ENCODE measurements at regions not wholly inside any gene's neighbourhood (a gene's known extent, or its start where the extent isn't known, plus 50 kb on each side); places are given as distances from the start of the nearest gene placed in this dataset.

GRCh38 chr3:84110787-84111186, 848.0 kb upstream of the CADM2 start:
- Histone ChIP-seq H3K9me3 (no peaks in the 10 kb centered on the region), H3K27ac (no peak overlapping the region), H3K36me3 (no peaks in the 10 kb centered on the region), H3K4me1 (no peaks in the 10 kb centered on the region), H3K27me3 (no peaks in the 10 kb centered on the region), H3K4me3 (no peak overlapping the region)
- in situ Hi-C loops (cut with MboI; ENCODE audit: low sequenced_read_pairs in 4 of 4) (no loop called here), intact Hi-C loops (cut with DNase I; ENCODE audit: low total_unique reads) (no loop called here)
- no peak for DNase-seq
- no peak for TF ChIP-seq POLR2A (IDR thresholded peaks at IDR 0.05)
- TF ChIP-seq CTCF (IDR thresholded peaks at IDR 0.05 in 4 of 5, conservative IDR thresholded peaks at IDR 0.05 in 1 of 5): no peak
- no peak for ATAC-seq

- no peaks in the 10 kb centered on the region for H3K9me3 ChIP-seq
- no peaks in the 10 kb centered on the region for H3K4me1 ChIP-seq
- H3K27ac ChIP-seq: no peak overlapping the region
- intact Hi-C loops (cut with DNase I; ENCODE audit: low total_unique reads): no loop called here
- in situ Hi-C loops (cut with MboI; ENCODE audit: low sequenced_read_pairs in 4 of 4): no loop called here
- H3K27me3 ChIP-seq: no peaks in the 10 kb centered on the region
- no peak for ATAC-seq
- no peak for DNase-seq
- H3K4me3 ChIP-seq: no peak overlapping the region
- TF ChIP-seq POLR2A (IDR thresholded peaks at IDR 0.05) (no peak), CTCF (IDR thresholded peaks at IDR 0.05 in 4 of 5, conservative IDR thresholded peaks at IDR 0.05 in 1 of 5) (no peak)
- H3K36me3 ChIP-seq: no peaks in the 10 kb centered on the region
Measured at GRCh38 chr3:84125201-84125721, 833.5 kb upstream of the CADM2 start.

GRCh38 chr3:84125760-84126159, 833.0 kb upstream of the CADM2 start:
- H3K36me3 ChIP-seq: no peaks in the 10 kb centered on the region
- ATAC-seq (no peak), DNase-seq (no peak)
- no peak overlapping the region for H3K4me3 ChIP-seq
- no peaks in the 10 kb centered on the region for H3K27me3 ChIP-seq
- no peaks in the 10 kb centered on the region for H3K4me1 ChIP-seq
- intact Hi-C loops (cut with DNase I; ENCODE audit: low total_unique reads) (no loop called here), in situ Hi-C loops (cut with MboI; ENCODE audit: low sequenced_read_pairs in 4 of 4) (no loop called here)
- H3K9me3 ChIP-seq: no peaks in the 10 kb centered on the region
- no peak for TF ChIP-seq CTCF (IDR thresholded peaks at IDR 0.05 in 4 of 5, conservative IDR thresholded peaks at IDR 0.05 in 1 of 5)
- no peak for TF ChIP-seq POLR2A (IDR thresholded peaks at IDR 0.05)
- H3K27ac ChIP-seq: no peak overlapping the region

- Histone ChIP-seq H3K27me3 (no peaks in the 10 kb centered on the region), H3K36me3 (no peaks in the 10 kb centered on the region), H3K9me3 (no peaks in the 10 kb centered on the region), H3K27ac (no peak overlapping the region), H3K4me1 (no peaks in the 10 kb centered on the region), H3K4me3 (no peak overlapping the region)
- intact Hi-C loops (cut with DNase I; ENCODE audit: low total_unique reads): no loop called here
- TF ChIP-seq POLR2A (IDR thresholded peaks at IDR 0.05) (no peak), CTCF (IDR thresholded peaks at IDR 0.05 in 4 of 5, conservative IDR thresholded peaks at IDR 0.05 in 1 of 5) (no peak)
- ATAC-seq: no peak
- no peak for DNase-seq
- in situ Hi-C loops (cut with MboI; ENCODE audit: low sequenced_read_pairs in 4 of 4): no loop called here
Measured at GRCh38 chr3:84126160-84126559, 832.6 kb upstream of the CADM2 start.

GRCh38 chr3:84128024-84128423, 830.8 kb upstream of the CADM2 start:
- Histone ChIP-seq H3K36me3 (no peaks in the 10 kb centered on the region), H3K4me3 (no peak overlapping the region), H3K27me3 (no peaks in the 10 kb centered on the region), H3K27ac (no peak overlapping the region), H3K4me1 (no peaks in the 10 kb centered on the region), H3K9me3 (no peaks in the 10 kb centered on the region)
- intact Hi-C loops (cut with DNase I; ENCODE audit: low total_unique reads): no loop called here
- no peak for DNase-seq
- ATAC-seq: no peak
- in situ Hi-C loops (cut with MboI; ENCODE audit: low sequenced_read_pairs in 4 of 4): no loop called here
- no peak for TF ChIP-seq POLR2A (IDR thresholded peaks at IDR 0.05)
- no peak for TF ChIP-seq CTCF (IDR thresholded peaks at IDR 0.05 in 4 of 5, conservative IDR thresholded peaks at IDR 0.05 in 1 of 5)

All from gastrocnemius medialis (tissue), 4 donors.